ENCODE measurements at regions not wholly inside any gene's neighbourhood (a gene's known extent, or its start where the extent isn't known, plus 50 kb on each side); places are given as distances from the start of the nearest gene placed in this dataset.
"Not testable (repeated sequence)": the region's sequence is repeated elsewhere in the genome, so short reads cannot be mapped to it uniquely, and the experiment has no call there.

DNA sequence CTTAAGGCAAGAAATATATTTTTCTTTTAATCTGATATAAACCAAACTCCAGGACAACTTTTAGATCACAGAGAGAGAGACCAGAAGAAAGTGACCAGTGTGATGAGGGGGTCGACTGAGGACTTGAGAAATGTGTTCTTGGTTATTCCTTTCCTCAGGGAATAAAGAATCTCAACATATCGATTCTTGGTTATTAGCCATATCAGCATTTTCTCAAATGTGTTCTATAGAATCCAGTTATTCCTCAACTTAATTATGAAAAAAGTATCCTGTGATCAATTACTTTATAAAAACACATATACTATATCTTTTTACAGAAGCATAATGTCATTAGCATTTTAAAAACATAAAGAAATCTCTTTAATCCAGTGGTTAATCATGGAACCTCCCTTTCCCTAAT is 222.1 kb upstream of the FAM3C start:
- DNase-seq, result no peak

DNA sequence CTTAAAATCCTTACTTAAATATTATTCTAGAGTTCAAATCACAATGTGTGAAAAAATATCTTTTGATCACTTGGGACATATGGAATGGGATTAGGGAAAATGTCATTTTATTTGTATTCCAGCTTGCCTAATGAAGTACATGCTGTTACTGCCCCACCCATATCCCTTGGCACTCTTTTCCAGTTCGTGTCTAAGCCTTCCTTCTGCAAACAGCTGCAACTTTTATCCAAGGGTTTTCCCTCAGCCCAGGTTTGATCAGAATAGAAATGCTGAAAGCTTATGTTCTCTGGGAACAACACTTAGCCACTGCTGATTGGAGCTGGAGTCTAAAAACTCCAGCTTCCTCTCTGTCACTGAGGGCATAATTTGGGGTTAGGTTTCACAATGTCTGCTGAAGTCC is 214.1 kb upstream of the FAM3C start:
- DNase-seq, result no peak

- DNase-seq, result no peak
Measured at GRCh38 chr7:121609208-121609607, 213.1 kb upstream of the FAM3C start.

DNA sequence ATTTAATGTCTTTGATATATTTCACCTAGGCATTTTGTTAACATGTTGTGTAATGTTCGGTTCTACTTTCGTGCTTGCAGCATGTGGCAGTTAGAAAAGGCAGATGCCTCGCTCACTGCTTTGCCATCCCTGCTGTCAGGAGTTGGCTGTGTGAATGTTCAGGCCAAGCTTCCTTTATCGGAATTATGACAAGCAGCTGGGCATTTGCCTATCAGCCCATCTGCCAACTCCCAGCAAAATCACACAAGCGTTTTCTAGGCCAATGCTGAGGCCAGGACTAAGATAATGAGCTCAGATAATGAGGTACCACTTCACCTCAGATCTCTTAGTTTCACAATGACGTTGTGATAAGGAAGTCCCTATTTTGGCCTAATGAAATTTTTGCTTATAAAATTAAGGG is 212.7 kb upstream of the FAM3C start:
- no peak for DNase-seq

- not testable (repeated sequence) for DNase-seq
Measured at GRCh38 chr7:121608183-121608582, 212.1 kb upstream of the FAM3C start.

DNA sequence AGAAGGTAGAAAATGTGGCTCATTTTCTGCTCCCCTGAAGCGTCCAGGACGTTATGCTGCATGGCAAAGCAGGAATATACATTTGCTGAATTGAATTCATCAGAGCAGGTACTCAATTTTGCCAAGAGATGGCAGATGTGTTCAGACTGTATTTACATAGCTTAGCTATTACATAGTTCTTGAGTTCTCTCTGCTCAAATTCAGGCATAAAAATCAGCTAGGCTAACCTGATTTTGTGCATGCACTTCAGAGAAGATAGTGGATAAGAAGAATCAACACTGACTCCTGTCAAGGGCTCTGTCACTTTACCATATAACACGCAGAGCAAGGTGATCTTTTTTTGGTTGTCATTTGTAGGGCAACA is 209.2 kb upstream of the FAM3C start:
- DNase-seq, result no peak

DNA sequence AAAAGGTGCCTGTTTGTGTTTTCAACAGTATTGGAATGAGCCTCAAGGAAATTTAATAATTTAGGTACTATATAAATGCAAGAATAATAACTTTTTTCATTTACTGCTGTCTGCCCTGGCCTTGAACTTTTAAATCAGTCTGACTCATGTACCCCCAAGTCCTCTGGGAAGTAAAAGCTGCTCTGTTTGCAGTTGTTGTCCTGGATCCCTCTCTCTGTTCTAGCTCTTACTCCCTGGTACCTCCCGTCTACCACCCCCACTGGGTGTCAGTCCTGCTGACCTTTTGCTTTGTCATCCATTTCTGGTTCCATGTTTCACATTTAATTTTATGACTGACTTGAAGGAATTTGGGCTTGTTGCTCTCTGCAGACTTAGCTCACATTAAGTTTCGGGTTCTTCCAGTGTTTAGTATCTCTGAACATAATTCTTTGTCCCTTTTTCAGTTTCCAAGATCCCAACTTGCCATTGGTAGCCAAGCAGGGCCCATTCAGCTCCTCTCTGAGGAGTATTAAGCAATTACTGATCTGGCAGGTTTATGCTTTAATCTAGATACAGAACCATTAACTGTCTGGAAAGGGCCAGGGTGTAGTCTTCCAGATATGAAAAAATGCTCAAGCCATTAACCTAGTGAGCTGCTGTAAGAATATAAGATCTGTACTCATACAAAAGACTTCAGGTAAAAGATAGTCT is 208.7 kb upstream of the FAM3C start:
- no peak for DNase-seq

- no peak for DNase-seq
Measured at GRCh38 chr7:121603886-121604285, 207.8 kb upstream of the FAM3C start.

- DNase-seq, result no peak
Measured at GRCh38 chr7:121599887-121600286, 203.8 kb upstream of the FAM3C start.

DNA sequence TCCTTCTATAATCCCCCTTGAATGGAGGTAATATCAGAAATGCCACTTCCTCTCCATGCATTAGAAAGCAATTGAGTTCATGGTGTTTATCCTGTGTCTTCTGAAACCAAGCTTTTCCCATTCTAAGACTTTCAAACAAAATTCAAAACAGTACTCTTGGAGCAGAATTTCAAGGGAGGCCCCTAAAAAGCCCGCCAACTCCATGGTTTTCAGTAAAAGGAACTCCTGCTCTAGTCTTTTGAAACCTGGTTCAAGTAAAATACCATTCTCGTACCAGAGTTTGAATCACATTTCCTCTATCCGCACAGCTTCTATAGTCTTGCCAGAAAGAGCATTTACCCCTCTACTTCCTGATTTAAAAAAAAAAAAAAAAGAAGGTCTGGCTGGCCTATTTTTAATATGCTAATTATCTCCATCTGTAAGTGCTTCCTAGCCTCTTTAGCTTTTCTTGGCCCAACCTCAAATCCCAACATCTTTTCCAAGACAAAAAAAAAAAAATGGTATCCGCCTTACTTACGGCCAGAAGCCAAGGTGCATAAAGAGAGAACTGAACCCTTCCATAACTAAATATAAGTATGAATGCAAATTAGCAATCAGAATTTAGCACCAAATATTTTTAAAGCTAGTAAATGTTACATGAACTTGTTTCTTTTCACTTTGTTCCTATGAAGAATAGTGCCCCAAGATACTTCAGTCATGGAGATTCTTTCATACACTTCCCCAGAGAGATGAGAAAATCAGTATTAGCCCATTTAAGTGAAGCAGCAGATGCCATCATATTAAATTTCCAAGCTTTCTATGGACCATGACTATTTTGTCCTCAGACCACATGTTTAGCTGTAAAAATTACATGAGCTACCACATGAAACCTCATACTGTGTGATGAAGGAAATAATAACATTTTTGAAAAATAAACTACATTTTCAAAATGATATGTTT is 199.9 kb upstream of the FAM3C start:
- DNase-seq, result no peak

GRCh38 chr7:121591926-121592325 is 195.8 kb upstream of the FAM3C start:
- no peak for DNase-seq

DNA sequence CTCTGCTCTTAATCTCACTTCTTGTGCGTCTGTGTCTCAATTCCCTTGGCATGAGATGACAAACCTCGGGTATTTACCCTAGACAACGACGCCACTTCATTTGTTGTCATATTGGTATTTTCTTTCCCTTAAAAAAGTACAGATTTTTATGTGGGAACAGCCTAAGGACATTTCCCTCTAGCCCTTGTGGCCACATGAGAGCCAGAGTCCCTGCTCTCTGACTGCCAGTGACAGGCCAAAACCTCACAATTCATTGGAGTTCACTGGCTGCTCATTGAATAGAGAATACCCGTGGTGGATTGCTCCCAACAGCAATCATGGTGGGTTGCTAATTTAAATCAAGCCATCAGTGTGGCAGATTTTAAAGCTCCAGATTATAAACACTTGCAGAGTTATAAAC is 191.3 kb upstream of the FAM3C start:
- DNase-seq, result no peak

GRCh38 chr7:121582258-121582657 is 186.2 kb upstream of the FAM3C start:
- DNase-seq, result no peak

DNA sequence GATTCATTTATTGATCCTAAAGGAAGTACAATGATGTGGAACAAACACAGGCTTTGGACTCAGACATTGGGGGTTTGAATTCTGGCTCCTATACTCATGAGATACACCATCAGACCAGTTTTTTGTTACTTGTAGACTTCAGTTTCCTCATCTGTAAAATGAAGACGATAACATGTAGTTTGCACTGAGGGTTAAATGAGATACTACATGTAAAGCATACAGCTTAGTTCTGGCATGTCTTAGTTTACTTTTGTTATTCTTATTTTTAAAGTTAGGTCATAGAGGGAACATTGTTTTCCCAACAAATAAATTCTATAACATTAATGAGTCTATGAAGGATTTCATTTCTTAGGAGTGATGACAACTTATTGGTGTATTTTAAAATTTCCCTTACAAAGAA is 183.5 kb upstream of the FAM3C start:
- no peak for DNase-seq

GRCh38 chr7:121578669-121579068 is 182.6 kb upstream of the FAM3C start:
- DNase-seq, result no peak

DNA sequence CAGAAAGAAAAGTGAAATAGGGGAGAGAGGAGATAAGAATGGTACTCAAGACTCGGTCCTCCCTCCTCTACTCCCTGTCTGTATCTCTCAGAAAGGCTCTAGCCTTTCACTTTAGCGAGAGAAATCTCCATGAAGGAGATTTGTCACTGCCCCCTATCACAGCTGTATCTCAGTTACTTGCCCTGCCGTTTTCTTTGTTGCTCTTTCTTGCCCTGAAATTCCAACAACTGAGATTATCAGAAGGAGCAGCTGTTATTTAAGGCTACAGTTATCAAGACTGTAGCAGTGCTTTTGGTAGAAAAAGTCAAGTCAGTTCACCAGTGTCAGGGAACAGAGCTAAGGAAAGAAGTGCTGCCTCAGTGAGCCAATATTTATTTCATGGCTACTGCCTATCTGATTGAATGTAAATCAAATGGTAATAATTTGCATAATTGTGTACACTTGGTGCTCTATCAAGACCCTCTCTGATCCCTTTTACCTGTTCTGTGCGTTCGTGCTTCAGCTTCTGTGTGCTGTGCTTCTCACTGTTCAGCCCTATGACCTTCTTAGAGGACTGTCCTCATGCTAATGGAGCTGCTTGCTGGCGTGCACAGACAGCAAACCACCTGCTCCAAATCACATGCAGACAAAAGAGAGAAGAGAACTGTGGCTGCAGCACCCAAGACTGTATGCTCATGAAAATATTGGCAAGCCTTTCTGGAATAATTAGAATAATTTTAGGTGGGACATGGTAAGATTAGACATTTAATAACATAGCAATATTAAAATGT is 180.2 kb upstream of the FAM3C start:
- DNase-seq, result no peak

DNA sequence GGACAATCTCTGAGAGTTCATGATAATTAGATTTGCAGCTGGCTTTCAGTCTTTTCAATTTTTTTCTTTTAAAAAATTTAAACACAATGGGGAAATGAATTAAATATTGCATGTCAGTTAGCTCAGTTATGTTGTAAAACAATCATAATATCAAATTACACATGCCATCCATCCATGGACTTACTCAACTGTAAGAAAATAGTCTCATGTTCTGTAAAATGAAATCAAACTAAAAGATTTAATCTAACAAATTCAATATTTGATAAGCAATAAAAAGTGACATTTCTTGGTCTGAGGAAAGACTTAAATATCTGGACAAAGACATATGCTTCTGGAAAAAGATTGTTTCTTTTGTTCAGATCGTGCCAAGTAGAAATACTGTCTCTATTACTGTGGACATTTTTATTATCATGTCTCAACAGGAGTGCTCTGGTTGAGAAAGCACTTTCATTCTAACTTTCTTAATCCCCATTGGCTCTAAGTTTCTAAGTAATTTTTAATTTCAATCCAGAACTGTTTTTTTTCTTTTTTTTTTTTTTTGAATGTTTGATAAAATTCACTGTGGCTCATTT is 179.2 kb upstream of the FAM3C start:
- DNase-seq, result no peak

GRCh38 chr7:121574109-121574508 is 178.0 kb upstream of the FAM3C start:
- no peak for DNase-seq

GRCh38 chr7:121572615-121573014 is 176.5 kb upstream of the FAM3C start:
- no peak for DNase-seq

DNA sequence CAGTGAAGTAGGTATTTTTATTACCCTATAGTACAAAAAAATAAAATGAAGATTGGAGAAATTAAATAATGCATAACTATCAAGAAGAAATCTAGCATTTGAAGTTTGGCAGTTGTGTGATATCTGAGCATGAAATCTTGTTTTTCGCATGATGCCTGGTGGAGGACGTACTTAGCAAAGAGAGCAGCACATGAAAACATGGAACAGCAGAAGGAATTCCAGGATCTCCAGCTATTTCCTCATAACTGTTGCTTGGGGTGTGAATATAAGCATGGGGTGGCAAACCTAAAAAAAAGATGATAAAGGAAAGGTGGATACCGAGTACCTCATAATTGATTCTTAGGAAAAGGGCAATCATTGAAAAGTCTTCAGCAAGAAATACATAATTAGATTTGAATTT is 174.3 kb upstream of the FAM3C start:
- DNase-seq, result no peak

GRCh38 chr7:121563177-121563576 is 167.1 kb upstream of the FAM3C start:
- DNase-seq, result no peak

DNA sequence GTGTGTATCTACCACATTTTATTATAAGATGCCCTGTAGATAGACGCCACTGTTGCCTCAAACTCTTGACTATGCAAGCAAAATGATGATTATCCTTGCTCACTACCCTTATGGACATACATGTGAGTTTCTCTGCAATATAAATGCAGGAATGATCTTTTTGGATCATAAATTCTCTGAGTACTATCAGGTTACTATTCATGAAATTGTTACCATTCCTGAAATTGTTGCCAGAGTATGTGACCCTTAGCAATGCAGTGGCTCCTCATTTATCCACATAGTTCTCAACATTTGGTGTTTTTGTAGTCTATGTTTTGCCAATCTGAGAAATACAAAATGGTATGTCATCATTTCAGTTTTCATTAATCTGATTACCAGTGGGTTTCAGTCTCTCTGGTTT is 166.2 kb upstream of the FAM3C start:
- DNase-seq, result no peak

DNA sequence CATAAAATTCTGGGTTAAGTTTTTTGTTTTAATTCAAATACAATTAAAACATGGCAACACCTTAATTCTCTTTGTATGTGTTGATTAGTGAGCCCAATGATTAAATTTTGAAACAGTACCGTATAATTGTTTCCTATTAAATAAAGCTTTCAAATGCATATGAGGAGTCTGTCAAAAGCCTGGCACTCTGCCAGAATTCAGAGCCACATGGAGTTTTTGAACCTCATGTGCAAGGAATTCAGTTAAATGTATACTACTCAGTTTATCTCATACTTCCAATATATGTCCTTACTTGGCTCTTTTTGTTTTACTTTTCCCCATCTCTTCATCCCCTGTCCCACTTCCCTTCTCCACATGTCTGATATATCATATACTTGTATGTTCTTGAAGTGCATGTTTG is 165.6 kb upstream of the FAM3C start:
- DNase-seq, result no peak

Data from CD4-positive, alpha-beta T cell treated with Interleukin-6 for 4 hours (primary cell).